ENCODE measurements at regions not wholly inside any gene's neighbourhood (a gene's known extent, or its start where the extent isn't known, plus 50 kb on each side); places are given as distances from the start of the nearest gene placed in this dataset.
"Not testable (repeated sequence)": the region's sequence is repeated elsewhere in the genome, so short reads cannot be mapped to it uniquely, and the experiment has no call there.

- no peak for DNase-seq (ENCODE audit: low read depth in 1 of 2, low spot score in 1 of 2)
Observed at GRCh38 chr3:5466065-5466464, 278.6 kb downstream of the EDEM1 start.

- DNase-seq (ENCODE audit: low read depth in 1 of 2, low spot score in 1 of 2) = no peak
Observed at GRCh38 chr3:5466717-5467116, 279.2 kb downstream of the EDEM1 start.

- no peak for DNase-seq (ENCODE audit: low read depth in 1 of 2, low spot score in 1 of 2)
Observed at GRCh38 chr3:5473471-5473870, 286.0 kb downstream of the EDEM1 start.

- no peak for DNase-seq (ENCODE audit: low read depth in 1 of 2, low spot score in 1 of 2)
Observed at GRCh38 chr3:5476403-5476802, 288.9 kb downstream of the EDEM1 start.

GRCh38 chr3:5479229-5479799, 291.8 kb downstream of the EDEM1 start:
- DNase-seq (ENCODE audit: low read depth in 1 of 2, low spot score in 1 of 2) = no peak

- DNase-seq (ENCODE audit: low read depth in 1 of 2, low spot score in 1 of 2) = no peak
Observed at GRCh38 chr3:5480190-5480589, 292.7 kb downstream of the EDEM1 start.

- DNase-seq (ENCODE audit: low read depth in 1 of 2, low spot score in 1 of 2) = no peak
Observed at GRCh38 chr3:5485427-5485826, 297.9 kb downstream of the EDEM1 start.

GRCh38 chr3:5488771-5489170, 301.3 kb downstream of the EDEM1 start:
- DNase-seq (ENCODE audit: low read depth in 1 of 2, low spot score in 1 of 2) = no peak

GRCh38 chr3:5489536-5489935, 302.0 kb downstream of the EDEM1 start:
- DNase-seq (ENCODE audit: low read depth in 1 of 2, low spot score in 1 of 2) = no peak

GRCh38 chr3:5494905-5495519, 307.5 kb downstream of the EDEM1 start:
- DNase-seq (ENCODE audit: low read depth in 1 of 2, low spot score in 1 of 2) = no peak

GRCh38 chr3:5497497-5497896, 310.0 kb downstream of the EDEM1 start:
- no peak for DNase-seq (ENCODE audit: low read depth in 1 of 2, low spot score in 1 of 2)

GRCh38 chr3:5498981-5499380, 311.5 kb downstream of the EDEM1 start:
- no peak for DNase-seq (ENCODE audit: low read depth in 1 of 2, low spot score in 1 of 2)

GRCh38 chr3:5499404-5499803, 311.9 kb downstream of the EDEM1 start:
- no peak for DNase-seq (ENCODE audit: low read depth in 1 of 2, low spot score in 1 of 2)

- DNase-seq (ENCODE audit: low read depth in 1 of 2, low spot score in 1 of 2) = no peak
Observed at GRCh38 chr3:5503136-5503535, 315.6 kb downstream of the EDEM1 start.

GRCh38 chr3:5504135-5504534, 316.6 kb downstream of the EDEM1 start:
- no peak for DNase-seq (ENCODE audit: low read depth in 1 of 2, low spot score in 1 of 2)

GRCh38 chr3:5505163-5505562, 317.7 kb downstream of the EDEM1 start:
- no peak for DNase-seq (ENCODE audit: low read depth in 1 of 2, low spot score in 1 of 2)

GRCh38 chr3:5505997-5506396, 318.5 kb downstream of the EDEM1 start:
- DNase-seq (ENCODE audit: low read depth in 1 of 2, low spot score in 1 of 2) = no peak

GRCh38 chr3:5508860-5509259, 321.4 kb downstream of the EDEM1 start:
- not testable (repeated sequence) for DNase-seq (ENCODE audit: low read depth in 1 of 2, low spot score in 1 of 2)

GRCh38 chr3:5510300-5510699, 322.8 kb downstream of the EDEM1 start:
- no peak for DNase-seq (ENCODE audit: low read depth in 1 of 2, low spot score in 1 of 2)

GRCh38 chr3:5517921-5518320, 330.4 kb downstream of the EDEM1 start:
- DNase-seq (ENCODE audit: low read depth in 1 of 2, low spot score in 1 of 2) = no peak

GRCh38 chr3:5520237-5520636, 332.7 kb downstream of the EDEM1 start:
- no peak for DNase-seq (ENCODE audit: low read depth in 1 of 2, low spot score in 1 of 2)

GRCh38 chr3:5523125-5523524, 335.6 kb downstream of the EDEM1 start:
- no peak for DNase-seq (ENCODE audit: low read depth in 1 of 2, low spot score in 1 of 2)

- DNase-seq (ENCODE audit: low read depth in 1 of 2, low spot score in 1 of 2) = no peak
Observed at GRCh38 chr3:5531039-5531438, 343.5 kb downstream of the EDEM1 start.
